HG03095 (cell line): ENCODE measurements at regions not wholly inside any gene's neighbourhood (a gene's known extent, or its start where the extent isn't known, plus 50 kb on each side); places are given as distances from the start of the nearest gene placed in this dataset.

Experiments
- ATAC-seq: cut with Tn5 transposase; IDR thresholded peaks from one replicate; pipeline ENCODE4 v1.9.1; 2021; ENCODE audit warnings: moderate library complexity; ENCODE audit not compliant: unreplicated experiment

GRCh38 chr9:80326105-80326504 is 754.3 kb downstream of the TLE4 start:
- ATAC-seq: no peak

- ATAC-seq: no peak
Measured at GRCh38 chr9:80320916-80321315, 749.2 kb downstream of the TLE4 start.

GRCh38 chr9:80320480-80320879 is 748.7 kb downstream of the TLE4 start:
- no peak for ATAC-seq

- no peak for ATAC-seq
Measured at GRCh38 chr9:80305136-80305535, 733.4 kb downstream of the TLE4 start.

GRCh38 chr9:80294955-80295354 is 723.2 kb downstream of the TLE4 start:
- no peak for ATAC-seq

- no peak for ATAC-seq
Measured at GRCh38 chr9:80294318-80294717, 722.6 kb downstream of the TLE4 start.

GRCh38 chr9:80292231-80292630 is 720.5 kb downstream of the TLE4 start:
- ATAC-seq: no peak

- ATAC-seq: no peak
Measured at GRCh38 chr9:80285326-80285725, 713.6 kb downstream of the TLE4 start.

GRCh38 chr9:80282766-80283165 is 711.0 kb downstream of the TLE4 start:
- no peak for ATAC-seq

- no peak for ATAC-seq
Measured at GRCh38 chr9:80259079-80259478, 687.3 kb downstream of the TLE4 start.

GRCh38 chr9:80251778-80252177 is 680.0 kb downstream of the TLE4 start:
- ATAC-seq: no peak

- no peak for ATAC-seq
Measured at GRCh38 chr9:80242022-80242421, 670.3 kb downstream of the TLE4 start.

- no peak for ATAC-seq
Measured at GRCh38 chr9:80235752-80236151, 664.0 kb downstream of the TLE4 start.

- ATAC-seq: no peak
Measured at GRCh38 chr9:80233906-80234305, 662.1 kb downstream of the TLE4 start.

- ATAC-seq: no peak
Measured at GRCh38 chr9:80233102-80233843, 661.5 kb downstream of the TLE4 start.

- ATAC-seq: no peak
Measured at GRCh38 chr9:80231318-80232236, 659.8 kb downstream of the TLE4 start.

- no peak for ATAC-seq
Measured at GRCh38 chr9:80223897-80224296, 652.1 kb downstream of the TLE4 start.

GRCh38 chr9:80222466-80223169 is 650.9 kb downstream of the TLE4 start:
- ATAC-seq: no peak

- no peak for ATAC-seq
Measured at GRCh38 chr9:80218328-80218727, 646.6 kb downstream of the TLE4 start.

GRCh38 chr9:80213613-80214012 is 641.8 kb downstream of the TLE4 start:
- ATAC-seq: no peak

GRCh38 chr9:80208696-80209095 is 636.9 kb downstream of the TLE4 start:
- ATAC-seq: no peak
